ENCODE measurements at regions not wholly inside any gene's neighbourhood (a gene's known extent, or its start where the extent isn't known, plus 50 kb on each side); places are given as distances from the start of the nearest gene placed in this dataset.

- TF ChIP-seq CTCF (IDR thresholded peaks at IDR 0.05; ENCODE audit: insufficient read depth, low read length) (no peak), POLR2AphosphoS5 (IDR thresholded peaks at IDR 0.05; ENCODE audit: low read depth) (no peak)
Measured at GRCh38 chr21:36575306-36575705, 95.4 kb upstream of the CLDN14 start.
